Liver (tissue), 8 donors: ENCODE measurements at regions not wholly inside any gene's neighbourhood (a gene's known extent, or its start where the extent isn't known, plus 50 kb on each side); places are given as distances from the start of the nearest gene placed in this dataset.

ENCODE experiments used
- DNase-seq: peaks from one replicate; pipeline ENCODE4 v3.0.0-alpha.2; 2017; ENCODE audit warnings: low spot score
- H3K27ac ChIP-seq, 2 donors: one replicate each; pipeline ENCODE4 v1.7.0; 2013; ENCODE audit warnings: inconsistent platforms in 2 of 2, low read length in 2 of 2, control low read depth in 1 of 2, low read depth in 1 of 2, mild to moderate bottlenecking in 1 of 2
- H3K27me3 ChIP-seq, 4 donors: one replicate each; pipeline versions ENCODE4 v1.6.1 to v1.7.0; 2013; ENCODE audit warnings: low read length in 3 of 4, inconsistent platforms in 1 of 4, mild to moderate bottlenecking in 1 of 4, moderate library complexity in 1 of 4; ENCODE audit not compliant: control insufficient read depth in 4 of 4, insufficient read depth in 4 of 4
- H3K36me3 ChIP-seq, 4 donors: one replicate each; pipeline versions ENCODE4 v1.6.1 to v1.7.0; 2013; ENCODE audit warnings: low read length in 3 of 4, mild to moderate bottlenecking in 3 of 4, low read depth in 1 of 4, moderate library complexity in 1 of 4; ENCODE audit not compliant: control insufficient read depth in 4 of 4, insufficient read depth in 3 of 4
- H3K4me1 ChIP-seq, 4 donors: one replicate each; pipeline versions ENCODE4 v1.6.1 to v1.7.0; 2013; ENCODE audit warnings: low read length in 3 of 4, mild to moderate bottlenecking in 3 of 4, moderate library complexity in 1 of 4; ENCODE audit not compliant: control insufficient read depth in 4 of 4, insufficient read depth in 4 of 4
- H3K4me3 ChIP-seq, 3 donors: one replicate each; pipeline versions ENCODE4 v1.6.1 to v1.7.0; 2013; ENCODE audit warnings: low read length in 3 of 3, control low read depth in 1 of 3, low read depth in 1 of 3, mild to moderate bottlenecking in 1 of 3
- H3K9ac ChIP-seq, 2 donors: one replicate each; pipeline ENCODE4 v1.7.0; 2013; ENCODE audit warnings: low read length in 2 of 2, mild to moderate bottlenecking in 2 of 2, moderate library complexity in 2 of 2, control low read depth in 1 of 2, low read depth in 1 of 2
- H3K9me3 ChIP-seq, 4 donors: one replicate each; pipeline versions ENCODE4 v1.6.1 to v1.7.0; 2013; ENCODE audit warnings: low read length in 3 of 4; ENCODE audit not compliant: control insufficient read depth in 4 of 4
- ATF3 ChIP-seq: IDR thresholded peaks from 2 replicates; pipeline ENCODE4 v1.6.1; 2016; ENCODE audit warnings: antibody characterized with exemption
- CTCF ChIP-seq: fragments of 150-350 bp; IDR thresholded peaks from 2 replicates; pipeline ENCODE4 v1.5.1; 2017; ENCODE audit warnings: improper control_type of control experiment, low read depth, low read length; ENCODE audit not compliant: missing input control
- EGR1 ChIP-seq, 2 donors: IDR thresholded peaks; 2 replicates each; pipeline ENCODE4 v1.6.1; 2016 to 2018; ENCODE audit warnings: antibody characterized with exemption in 2 of 2, low read depth in 2 of 2
- FOXA1 ChIP-seq: IDR thresholded peaks from 2 replicates; pipeline ENCODE4 v1.6.1; 2016; ENCODE audit warnings: antibody characterized with exemption
- FOXA2 ChIP-seq: IDR thresholded peaks from 2 replicates; pipeline ENCODE4 v1.6.1; 2016; ENCODE audit warnings: antibody characterized with exemption
- HNF4G ChIP-seq: IDR thresholded peaks from 2 replicates; pipeline ENCODE4 v1.6.1; 2016; ENCODE audit warnings: antibody characterized with exemption
- MAX ChIP-seq: IDR thresholded peaks from 2 replicates; pipeline ENCODE4 v1.6.1; 2016; ENCODE audit warnings: antibody characterized with exemption
- NR2F2 ChIP-seq: IDR thresholded peaks from 2 replicates; pipeline ENCODE4 v1.6.1; 2016; ENCODE audit warnings: antibody characterized with exemption
- RAD21 ChIP-seq, 2 donors: IDR thresholded peaks; 2 replicates each; pipeline ENCODE4 v1.6.1; 2016; ENCODE audit warnings: antibody characterized with exemption in 2 of 2, mild to moderate bottlenecking in 2 of 2
- RXRA ChIP-seq, 2 donors: IDR thresholded peaks; 2 replicates each; pipeline ENCODE4 v1.6.1; 2017 to 2018; ENCODE audit warnings: antibody characterized with exemption in 2 of 2, mild to moderate bottlenecking in 1 of 2
- TAF1 ChIP-seq: conservative IDR thresholded peaks from 2 replicates; pipeline ENCODE4 v1.6.1; 2016; ENCODE audit warnings: antibody characterized with exemption, mild to moderate bottlenecking
- YY1 ChIP-seq: IDR thresholded peaks from 2 replicates; pipeline ENCODE4 v1.6.1; 2016; ENCODE audit warnings: antibody characterized with exemption, mild to moderate bottlenecking
- WGBS: extraction: QIAGEN DNeasy Blood & Tissue Kit; methylation state at CpG from one replicate; pipeline ENCODE4 v1.1.7; 2013; 5-methylcytosine and 5-hydroxymethylcytosine counted together
- TF ChIP-seq, protein P1 (sequence below): IDR thresholded peaks from 2 replicates; pipeline ENCODE4 v1.6.1; 2016; ENCODE audit warnings: antibody characterized with exemption, mild to moderate bottlenecking
- TF ChIP-seq, protein P2 (sequence below): IDR thresholded peaks from 2 replicates; pipeline ENCODE4 v1.6.1; 2016; ENCODE audit warnings: antibody characterized with exemption
- donor health status: healthy.
- donor health status: healthy.
- donor health status: healthy.
- donor health status: healthy.
- donor health status: healthy.

DNA sequence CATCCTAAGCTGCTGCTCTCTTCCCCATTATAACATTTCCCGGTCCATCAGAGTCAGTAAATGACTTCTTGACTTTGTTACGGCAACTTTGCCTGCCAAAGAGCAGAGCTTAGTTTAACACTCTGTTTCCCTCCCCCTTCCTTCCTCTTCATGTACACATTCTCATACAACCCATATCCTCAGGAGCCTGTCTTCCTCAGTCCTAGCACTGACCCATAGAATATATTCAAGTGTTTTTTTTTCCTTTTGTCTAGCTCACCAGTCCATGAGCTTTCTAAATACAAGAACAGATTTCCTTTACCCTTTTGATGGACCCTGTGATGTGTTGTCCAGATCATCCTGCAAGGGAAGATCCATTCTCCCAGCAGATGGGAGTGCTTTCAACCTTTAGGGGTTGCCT lies 97.0 kb upstream of the MON1B start:
- Histone ChIP-seq H3K27ac (no peak overlapping the region), H3K9ac (no peak overlapping the region), H3K36me3 (no peaks in the 10 kb centered on the region), H3K4me1 (no peaks in the 10 kb centered on the region), H3K9me3 (no peaks in the 10 kb centered on the region), H3K27me3 (no peaks in the 10 kb centered on the region), H3K4me3 (no peak overlapping the region)
- DNase-seq = no peak
- WGBS = 68% methylated on average over 2 of the region's 2 CpGs
- TF ChIP-seq NR2F2 (no peak), RXRA (IDR thresholded peaks at IDR 0.05) (no peak), TAF1 (no peak), FOXA2 (no peak), RAD21 (IDR thresholded peaks at IDR 0.05) (no peak)

DNA sequence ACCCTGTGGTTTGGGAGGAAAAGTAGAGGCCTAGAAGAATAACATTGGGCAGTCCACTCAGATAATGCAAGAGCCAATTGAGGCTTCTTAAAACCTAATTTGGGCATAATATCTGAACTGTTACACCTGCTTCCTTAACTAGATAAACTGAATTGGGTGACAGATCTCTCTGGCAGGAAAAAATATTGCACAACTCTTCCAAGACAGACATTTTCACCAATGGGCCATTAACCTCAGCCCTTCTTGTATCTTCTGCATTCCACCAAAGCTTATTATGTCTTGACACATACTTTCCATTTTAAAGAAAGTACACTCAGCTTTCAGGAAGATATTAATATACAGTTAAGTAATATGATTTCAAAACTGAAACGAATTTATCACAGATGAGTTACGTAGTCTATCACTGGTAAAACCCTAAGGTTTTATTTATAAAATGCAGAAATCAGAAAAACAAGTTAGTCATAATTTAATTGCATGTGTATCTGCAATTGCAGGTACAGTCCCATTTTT lies 79.9 kb upstream of the MON1B start:
- 64% methylated on average over 2 of the region's 2 CpGs for WGBS
- DNase-seq = no peak
- Histone ChIP-seq H3K36me3 (no peaks in the 10 kb centered on the region), H3K4me3 (no peak overlapping the region), H3K27ac (no peak overlapping the region), H3K9ac (no peak overlapping the region), H3K4me1 (no peaks in the 10 kb centered on the region), H3K27me3 (no peaks in the 10 kb centered on the region), H3K9me3 (no peaks in the 10 kb centered on the region)
- TF ChIP-seq RAD21 (IDR thresholded peaks at IDR 0.05) = no peak
- TF ChIP-seq, protein P1, sequence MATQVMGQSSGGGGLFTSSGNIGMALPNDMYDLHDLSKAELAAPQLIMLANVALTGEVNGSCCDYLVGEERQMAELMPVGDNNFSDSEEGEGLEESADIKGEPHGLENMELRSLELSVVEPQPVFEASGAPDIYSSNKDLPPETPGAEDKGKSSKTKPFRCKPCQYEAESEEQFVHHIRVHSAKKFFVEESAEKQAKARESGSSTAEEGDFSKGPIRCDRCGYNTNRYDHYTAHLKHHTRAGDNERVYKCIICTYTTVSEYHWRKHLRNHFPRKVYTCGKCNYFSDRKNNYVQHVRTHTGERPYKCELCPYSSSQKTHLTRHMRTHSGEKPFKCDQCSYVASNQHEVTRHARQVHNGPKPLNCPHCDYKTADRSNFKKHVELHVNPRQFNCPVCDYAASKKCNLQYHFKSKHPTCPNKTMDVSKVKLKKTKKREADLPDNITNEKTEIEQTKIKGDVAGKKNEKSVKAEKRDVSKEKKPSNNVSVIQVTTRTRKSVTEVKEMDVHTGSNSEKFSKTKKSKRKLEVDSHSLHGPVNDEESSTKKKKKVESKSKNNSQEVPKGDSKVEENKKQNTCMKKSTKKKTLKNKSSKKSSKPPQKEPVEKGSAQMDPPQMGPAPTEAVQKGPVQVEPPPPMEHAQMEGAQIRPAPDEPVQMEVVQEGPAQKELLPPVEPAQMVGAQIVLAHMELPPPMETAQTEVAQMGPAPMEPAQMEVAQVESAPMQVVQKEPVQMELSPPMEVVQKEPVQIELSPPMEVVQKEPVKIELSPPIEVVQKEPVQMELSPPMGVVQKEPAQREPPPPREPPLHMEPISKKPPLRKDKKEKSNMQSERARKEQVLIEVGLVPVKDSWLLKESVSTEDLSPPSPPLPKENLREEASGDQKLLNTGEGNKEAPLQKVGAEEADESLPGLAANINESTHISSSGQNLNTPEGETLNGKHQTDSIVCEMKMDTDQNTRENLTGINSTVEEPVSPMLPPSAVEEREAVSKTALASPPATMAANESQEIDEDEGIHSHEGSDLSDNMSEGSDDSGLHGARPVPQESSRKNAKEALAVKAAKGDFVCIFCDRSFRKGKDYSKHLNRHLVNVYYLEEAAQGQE = no peak
- no peak for TF ChIP-seq TAF1
- no peak for TF ChIP-seq ATF3
- no peak for TF ChIP-seq CTCF
- no peak for TF ChIP-seq HNF4G
- no peak for TF ChIP-seq MAX
- no peak for TF ChIP-seq FOXA1
- TF ChIP-seq, protein P2, sequence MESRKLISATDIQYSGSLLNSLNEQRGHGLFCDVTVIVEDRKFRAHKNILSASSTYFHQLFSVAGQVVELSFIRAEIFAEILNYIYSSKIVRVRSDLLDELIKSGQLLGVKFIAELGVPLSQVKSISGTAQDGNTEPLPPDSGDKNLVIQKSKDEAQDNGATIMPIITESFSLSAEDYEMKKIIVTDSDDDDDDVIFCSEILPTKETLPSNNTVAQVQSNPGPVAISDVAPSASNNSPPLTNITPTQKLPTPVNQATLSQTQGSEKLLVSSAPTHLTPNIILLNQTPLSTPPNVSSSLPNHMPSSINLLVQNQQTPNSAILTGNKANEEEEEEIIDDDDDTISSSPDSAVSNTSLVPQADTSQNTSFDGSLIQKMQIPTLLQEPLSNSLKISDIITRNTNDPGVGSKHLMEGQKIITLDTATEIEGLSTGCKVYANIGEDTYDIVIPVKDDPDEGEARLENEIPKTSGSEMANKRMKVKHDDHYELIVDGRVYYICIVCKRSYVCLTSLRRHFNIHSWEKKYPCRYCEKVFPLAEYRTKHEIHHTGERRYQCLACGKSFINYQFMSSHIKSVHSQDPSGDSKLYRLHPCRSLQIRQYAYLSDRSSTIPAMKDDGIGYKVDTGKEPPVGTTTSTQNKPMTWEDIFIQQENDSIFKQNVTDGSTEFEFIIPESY = no peak
- TF ChIP-seq YY1 = no peak
- TF ChIP-seq NR2F2 = no peak
- TF ChIP-seq FOXA2 = no peak
- no peak for TF ChIP-seq RXRA (IDR thresholded peaks at IDR 0.05)
- no peak for TF ChIP-seq EGR1 (IDR thresholded peaks at IDR 0.05; ENCODE audit: low read depth in 2 of 2)
